WI38 (cell line): ENCODE measurements at regions not wholly inside any gene's neighbourhood (a gene's known extent, or its start where the extent isn't known, plus 50 kb on each side); places are given as distances from the start of the nearest gene placed in this dataset.

Source experiments
- H3K4me3 ChIP-seq: 2 replicates; pipeline ENCODE4 v1.5.1; 2011; ENCODE audit warnings: low read depth, mild to moderate bottlenecking, control low read depth, low read length
- TF ChIP-seq, protein P1 (sequence below): IDR thresholded peaks from 2 replicates; pipeline ENCODE4 v1.5.1; 2012; ENCODE audit warnings: low read depth, mild to moderate bottlenecking, control low read depth, low read length

DNA sequence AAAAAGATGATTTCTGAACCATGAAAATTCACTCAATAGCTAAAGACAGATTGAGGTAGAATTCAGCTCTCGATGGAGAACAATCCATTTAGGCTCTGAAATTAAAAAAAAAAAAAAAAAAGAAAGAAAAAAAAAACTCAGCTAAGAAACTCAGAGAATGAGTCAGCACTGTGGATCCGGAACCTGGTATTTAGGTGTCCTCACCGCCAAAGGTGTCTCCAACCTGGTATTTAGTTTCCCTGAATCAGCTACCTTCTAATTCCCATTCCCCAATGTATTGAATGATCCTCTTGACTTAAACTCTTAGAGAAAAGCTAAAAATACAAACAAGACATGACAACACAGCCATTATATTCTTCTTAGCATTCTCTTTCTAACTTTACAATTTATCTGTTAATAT lies 150.3 kb upstream of the RASGEF1B start:
- H3K4me3 ChIP-seq, result no peak overlapping the region
- TF ChIP-seq, protein P1, sequence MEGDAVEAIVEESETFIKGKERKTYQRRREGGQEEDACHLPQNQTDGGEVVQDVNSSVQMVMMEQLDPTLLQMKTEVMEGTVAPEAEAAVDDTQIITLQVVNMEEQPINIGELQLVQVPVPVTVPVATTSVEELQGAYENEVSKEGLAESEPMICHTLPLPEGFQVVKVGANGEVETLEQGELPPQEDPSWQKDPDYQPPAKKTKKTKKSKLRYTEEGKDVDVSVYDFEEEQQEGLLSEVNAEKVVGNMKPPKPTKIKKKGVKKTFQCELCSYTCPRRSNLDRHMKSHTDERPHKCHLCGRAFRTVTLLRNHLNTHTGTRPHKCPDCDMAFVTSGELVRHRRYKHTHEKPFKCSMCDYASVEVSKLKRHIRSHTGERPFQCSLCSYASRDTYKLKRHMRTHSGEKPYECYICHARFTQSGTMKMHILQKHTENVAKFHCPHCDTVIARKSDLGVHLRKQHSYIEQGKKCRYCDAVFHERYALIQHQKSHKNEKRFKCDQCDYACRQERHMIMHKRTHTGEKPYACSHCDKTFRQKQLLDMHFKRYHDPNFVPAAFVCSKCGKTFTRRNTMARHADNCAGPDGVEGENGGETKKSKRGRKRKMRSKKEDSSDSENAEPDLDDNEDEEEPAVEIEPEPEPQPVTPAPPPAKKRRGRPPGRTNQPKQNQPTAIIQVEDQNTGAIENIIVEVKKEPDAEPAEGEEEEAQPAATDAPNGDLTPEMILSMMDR, result no peak

DNA sequence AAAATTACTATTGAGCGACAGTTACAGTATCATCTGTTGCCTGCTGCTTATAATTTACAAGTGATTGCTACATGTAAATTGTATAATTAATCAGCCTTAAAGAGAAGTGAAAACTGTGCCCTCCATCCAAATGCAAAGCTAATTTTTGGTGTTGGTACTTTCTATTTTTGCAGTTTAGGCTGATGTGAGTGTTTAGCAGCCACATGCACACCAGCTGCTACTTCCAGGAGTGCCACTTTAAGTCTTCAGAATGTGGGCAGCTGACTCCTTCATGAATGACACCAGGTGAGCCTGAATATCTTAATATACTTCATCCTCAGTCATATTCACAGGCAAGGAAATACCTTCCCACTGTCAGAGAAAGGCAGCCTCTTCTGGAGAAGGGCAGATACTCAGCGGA lies 149.8 kb upstream of the RASGEF1B start:
- TF ChIP-seq, protein P1, result no peak
- no peak overlapping the region for H3K4me3 ChIP-seq

DNA sequence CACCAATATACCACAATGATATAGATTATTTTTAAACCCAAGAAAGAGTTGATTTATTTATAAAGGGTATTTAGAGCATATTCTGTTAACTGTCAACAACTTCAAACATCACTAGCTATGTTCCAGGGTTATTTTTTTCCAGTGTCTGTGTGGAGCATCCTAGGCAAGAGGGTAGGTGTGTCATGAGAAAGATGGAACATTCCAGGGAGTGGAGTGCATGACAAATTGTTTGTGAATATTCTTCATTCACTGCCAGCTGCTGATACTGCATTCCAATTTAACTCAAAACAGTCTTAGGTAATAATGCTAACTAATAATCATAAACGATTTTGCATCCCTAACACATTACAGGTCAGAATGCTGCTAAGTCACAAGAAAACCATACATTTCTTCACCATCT lies 148.7 kb upstream of the RASGEF1B start:
- TF ChIP-seq, protein P1, result no peak
- H3K4me3 ChIP-seq, result no peak overlapping the region

DNA sequence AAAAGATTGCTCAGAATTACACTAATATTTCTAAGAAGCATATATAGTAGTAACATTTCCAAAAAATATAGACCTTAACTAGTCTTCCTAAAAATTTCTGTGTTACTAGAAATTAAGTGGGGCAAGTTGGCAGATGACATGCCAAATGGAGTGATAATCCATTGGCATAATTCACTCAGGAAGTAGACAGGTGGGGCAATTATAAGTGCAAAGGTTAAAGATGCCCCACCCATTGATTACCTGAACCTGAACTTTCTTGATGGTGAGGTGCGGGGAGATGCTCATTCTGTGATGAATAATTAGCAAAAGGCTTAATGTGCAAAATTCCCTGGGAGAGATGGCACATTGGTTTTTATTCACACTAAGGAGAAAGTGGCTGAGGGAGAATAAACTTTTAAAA lies 145.8 kb upstream of the RASGEF1B start:
- no peak overlapping the region for H3K4me3 ChIP-seq
- TF ChIP-seq, protein P1, result no peak

DNA sequence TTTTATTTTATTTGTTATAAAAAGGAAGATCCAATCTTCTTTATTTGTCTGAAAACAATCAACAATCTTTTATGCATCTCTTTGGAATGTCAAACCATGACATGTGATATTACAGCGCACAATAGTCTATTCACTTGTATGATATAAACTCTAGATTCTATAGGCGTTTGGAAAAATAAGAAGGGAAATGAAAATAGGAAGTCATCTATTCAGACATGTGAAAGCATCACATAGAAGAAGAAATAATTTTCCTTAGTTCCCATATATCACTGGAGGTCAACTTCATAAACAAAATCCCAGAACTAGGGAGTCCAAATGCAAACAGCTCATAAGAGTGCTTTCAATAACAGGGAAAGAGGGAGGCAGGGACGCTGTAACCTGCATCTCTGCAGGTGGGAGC lies 139.5 kb upstream of the RASGEF1B start:
- TF ChIP-seq, protein P1, result no peak
- no peak overlapping the region for H3K4me3 ChIP-seq

DNA sequence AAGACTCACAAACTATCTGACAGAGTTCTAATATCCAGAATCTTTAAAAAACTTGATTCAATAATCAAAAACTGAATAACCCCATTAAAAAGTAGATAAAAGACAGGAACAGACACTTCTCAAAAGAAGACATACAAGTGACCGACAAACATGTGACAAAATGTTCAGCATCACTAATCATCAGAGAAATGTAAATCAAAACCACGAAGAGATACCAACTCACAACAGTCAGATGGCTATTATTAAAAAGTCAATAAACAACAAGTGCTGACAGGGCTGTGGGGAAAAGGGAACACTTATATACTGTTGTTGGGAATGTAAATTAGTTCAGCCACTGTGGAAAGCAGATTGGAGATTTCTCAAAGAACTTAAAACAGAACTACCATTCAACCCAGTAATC lies 138.1 kb upstream of the RASGEF1B start:
- no peak overlapping the region for H3K4me3 ChIP-seq
- TF ChIP-seq, protein P1, result no peak

DNA sequence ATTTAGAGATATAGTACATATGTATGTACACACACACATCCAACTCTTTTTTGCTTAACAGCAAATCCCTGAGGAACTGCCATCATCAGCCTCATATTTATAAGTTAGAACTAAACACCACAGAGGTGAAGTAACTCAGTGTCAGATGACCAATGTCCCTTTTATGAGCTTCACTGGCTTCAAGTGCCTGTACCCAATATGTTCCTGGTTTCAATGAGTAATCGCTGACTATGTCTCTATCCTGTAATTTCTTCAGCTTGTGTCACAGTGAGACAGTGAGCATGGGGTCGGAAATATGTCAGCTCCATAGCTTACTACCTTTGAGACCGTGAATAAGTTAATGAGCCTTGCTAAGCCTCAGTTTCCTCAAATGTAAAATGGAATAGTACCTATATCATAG lies 136.2 kb upstream of the RASGEF1B start:
- H3K4me3 ChIP-seq, result no peak overlapping the region
- TF ChIP-seq, protein P1, result no peak
